Osteoblast (primary cell): ENCODE measurements at regions not wholly inside any gene's neighbourhood (a gene's known extent, or its start where the extent isn't known, plus 50 kb on each side); places are given as distances from the start of the nearest gene placed in this dataset.
A peak's percentile ranks its signal among the peaks of the same experiment; 100 is the strongest.

Experiments used
- DNase-seq: peaks from one replicate; pipeline ENCODE4 v3.0.0; 2011; ENCODE audit warnings: low spot score, mixed read lengths; ENCODE audit not compliant: insufficient read length; ENCODE audit errors: missing footprints
- H2AFZ ChIP-seq: 2 replicates; pipeline ENCODE4 v1.6.0; 2011; ENCODE audit warnings: mild to moderate bottlenecking, low read length
- H3K27ac ChIP-seq: 2 replicates; pipeline ENCODE4 v1.5.1; 2011; ENCODE audit warnings: mild to moderate bottlenecking, low read depth, low read length, moderate library complexity
- H3K27me3 ChIP-seq: 2 replicates; pipeline ENCODE4 v1.6.0; 2012; ENCODE audit warnings: mild to moderate bottlenecking, control low read depth, inconsistent platforms, low read length, moderate library complexity; ENCODE audit not compliant: insufficient read depth
- H3K36me3 ChIP-seq: 2 replicates; pipeline ENCODE4 v1.5.1; 2011; ENCODE audit warnings: mild to moderate bottlenecking, low read length, control low read depth, moderate library complexity; ENCODE audit not compliant: insufficient read depth
- H3K4me1 ChIP-seq: 2 replicates; pipeline ENCODE4 v1.5.1; 2011; ENCODE audit warnings: mild to moderate bottlenecking, low read length, control low read depth, moderate library complexity; ENCODE audit not compliant: insufficient read depth
- H3K4me2 ChIP-seq: 2 replicates; pipeline ENCODE4 v1.6.0; 2011; ENCODE audit warnings: mild to moderate bottlenecking, low read length; ENCODE audit not compliant: insufficient read depth
- H3K4me3 ChIP-seq: fragments of 200-600 bp; sonication (generic); 3 replicates; pipeline ENCODE4 v1.5.1; 2012; ENCODE audit warnings: mild to moderate bottlenecking, low read length, inconsistent platforms; ENCODE audit not compliant: insufficient read depth
- H3K79me2 ChIP-seq: 2 replicates; pipeline ENCODE4 v1.6.0; 2012; ENCODE audit warnings: mild to moderate bottlenecking, low read length, control low read depth, inconsistent platforms; ENCODE audit not compliant: insufficient read depth
- H3K9me3 ChIP-seq: 2 replicates; pipeline ENCODE4 v1.5.1; 2011; ENCODE audit warnings: low read depth, low read length, control low read depth
- H4K20me1 ChIP-seq: 2 replicates; pipeline ENCODE4 v1.6.0; 2012; ENCODE audit warnings: mild to moderate bottlenecking, low read length, control low read depth; ENCODE audit not compliant: insufficient read depth
- TF ChIP-seq, protein P1 (sequence below): IDR thresholded peaks from 2 replicates; pipeline ENCODE4 v1.5.1; 2011; ENCODE audit warnings: mild to moderate bottlenecking, low read depth, low read length, moderate library complexity; ENCODE audit errors: extremely low read depth

DNA sequence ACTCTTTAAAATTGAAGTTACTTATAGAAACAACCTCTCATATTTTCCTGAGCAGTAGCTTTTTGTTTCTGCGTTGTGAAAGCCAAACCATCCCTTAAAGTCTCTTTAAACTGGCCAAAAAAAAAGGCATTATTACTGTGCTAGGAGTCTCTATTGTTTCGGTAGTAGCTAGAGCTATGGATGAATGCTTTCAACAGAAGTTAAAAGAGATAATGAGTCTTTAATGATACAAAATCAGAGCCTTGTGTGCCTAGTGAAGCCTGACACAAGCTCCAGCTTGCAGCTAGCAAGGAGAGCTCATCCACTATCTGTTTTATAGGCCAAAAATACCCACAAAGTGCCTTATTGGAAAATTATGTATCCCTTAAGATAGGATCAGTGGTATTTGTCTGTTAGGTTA, 360.4 kb upstream of the CDIN1 start:
- Histone ChIP-seq H4K20me1 (no peaks in the 10 kb centered on the region), H3K36me3 (no peaks in the 10 kb centered on the region), H3K4me3 (no peak overlapping the region), H3K27me3 (no peaks in the 10 kb centered on the region), H3K27ac (no peak overlapping the region), H3K9me3 (no peaks in the 10 kb centered on the region), H2AFZ (no peak overlapping the region), H3K79me2 (no peaks in the 10 kb centered on the region), H3K4me2 (no peak overlapping the region), H3K4me1 (no peaks in the 10 kb centered on the region)
- TF ChIP-seq, protein P1, sequence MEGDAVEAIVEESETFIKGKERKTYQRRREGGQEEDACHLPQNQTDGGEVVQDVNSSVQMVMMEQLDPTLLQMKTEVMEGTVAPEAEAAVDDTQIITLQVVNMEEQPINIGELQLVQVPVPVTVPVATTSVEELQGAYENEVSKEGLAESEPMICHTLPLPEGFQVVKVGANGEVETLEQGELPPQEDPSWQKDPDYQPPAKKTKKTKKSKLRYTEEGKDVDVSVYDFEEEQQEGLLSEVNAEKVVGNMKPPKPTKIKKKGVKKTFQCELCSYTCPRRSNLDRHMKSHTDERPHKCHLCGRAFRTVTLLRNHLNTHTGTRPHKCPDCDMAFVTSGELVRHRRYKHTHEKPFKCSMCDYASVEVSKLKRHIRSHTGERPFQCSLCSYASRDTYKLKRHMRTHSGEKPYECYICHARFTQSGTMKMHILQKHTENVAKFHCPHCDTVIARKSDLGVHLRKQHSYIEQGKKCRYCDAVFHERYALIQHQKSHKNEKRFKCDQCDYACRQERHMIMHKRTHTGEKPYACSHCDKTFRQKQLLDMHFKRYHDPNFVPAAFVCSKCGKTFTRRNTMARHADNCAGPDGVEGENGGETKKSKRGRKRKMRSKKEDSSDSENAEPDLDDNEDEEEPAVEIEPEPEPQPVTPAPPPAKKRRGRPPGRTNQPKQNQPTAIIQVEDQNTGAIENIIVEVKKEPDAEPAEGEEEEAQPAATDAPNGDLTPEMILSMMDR = no peak
- DNase-seq = no peak

DNA sequence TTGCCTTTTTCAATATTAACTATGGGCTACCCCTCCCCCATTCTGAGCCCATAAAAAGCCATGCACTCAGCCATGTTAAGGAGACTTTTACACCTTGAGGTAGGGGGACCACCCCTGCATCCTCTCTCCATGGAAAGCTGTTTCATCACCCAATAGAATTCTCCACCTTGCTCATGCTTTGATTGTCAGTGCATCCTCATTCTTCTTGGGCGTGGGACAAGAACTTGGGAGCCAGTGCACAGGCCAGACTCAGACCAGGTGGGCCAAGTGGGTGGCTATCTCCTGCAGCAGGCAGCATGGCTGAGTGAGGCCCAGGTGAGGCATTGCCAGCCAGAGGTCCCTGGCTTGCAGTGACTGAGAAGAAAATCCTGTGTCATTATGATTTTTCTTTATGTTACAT, 357.4 kb upstream of the CDIN1 start:
- Histone ChIP-seq H3K27ac (no peak overlapping the region), H3K9me3 (no peaks in the 10 kb centered on the region), H3K27me3 (no peaks in the 10 kb centered on the region), H3K4me1 (no peaks in the 10 kb centered on the region), H3K36me3 (no peaks in the 10 kb centered on the region), H3K4me2 (no peak overlapping the region), H3K4me3 (no peak overlapping the region), H3K79me2 (no peaks in the 10 kb centered on the region), H2AFZ (no peak overlapping the region), H4K20me1 (no peaks in the 10 kb centered on the region)
- TF ChIP-seq, protein P1 = no peak
- no peak for DNase-seq

DNA sequence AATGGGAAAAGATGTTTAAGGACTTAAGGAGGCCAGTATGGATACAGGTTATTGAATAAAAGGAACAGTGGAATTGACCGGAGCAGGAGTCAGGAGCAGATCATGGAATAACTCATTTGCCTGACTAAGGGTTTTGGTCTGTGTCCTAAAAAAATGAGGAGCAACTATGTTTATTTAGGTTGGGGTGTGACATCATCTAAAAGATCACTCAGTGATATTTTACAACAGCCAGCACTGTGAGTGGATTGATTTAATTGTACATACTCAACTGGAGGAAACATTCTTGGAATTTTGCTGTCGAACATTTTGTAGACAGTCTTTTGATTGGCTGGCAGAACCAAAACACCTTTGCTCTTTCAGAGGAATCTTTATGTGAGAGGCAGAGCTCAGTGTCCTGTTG, 348.6 kb upstream of the CDIN1 start:
- peak overlapping the region; percentile 40 for H3K4me2 ChIP-seq
- H3K79me2 ChIP-seq = no peaks in the 10 kb centered on the region
- H3K27ac ChIP-seq = no peak overlapping the region
- H3K27me3 ChIP-seq = no peaks in the 10 kb centered on the region
- no peak for DNase-seq
- H3K9me3 ChIP-seq = no peaks in the 10 kb centered on the region
- no peak overlapping the region for H2AFZ ChIP-seq
- peak overlapping the region; percentile 23 for H3K4me3 ChIP-seq
- TF ChIP-seq, protein P1 = no peak
- no peaks in the 10 kb centered on the region for H4K20me1 ChIP-seq
- no peaks in the 10 kb centered on the region for H3K36me3 ChIP-seq
- H3K4me1 ChIP-seq = peaks cover 9% of the 10 kb centered on the region

DNA sequence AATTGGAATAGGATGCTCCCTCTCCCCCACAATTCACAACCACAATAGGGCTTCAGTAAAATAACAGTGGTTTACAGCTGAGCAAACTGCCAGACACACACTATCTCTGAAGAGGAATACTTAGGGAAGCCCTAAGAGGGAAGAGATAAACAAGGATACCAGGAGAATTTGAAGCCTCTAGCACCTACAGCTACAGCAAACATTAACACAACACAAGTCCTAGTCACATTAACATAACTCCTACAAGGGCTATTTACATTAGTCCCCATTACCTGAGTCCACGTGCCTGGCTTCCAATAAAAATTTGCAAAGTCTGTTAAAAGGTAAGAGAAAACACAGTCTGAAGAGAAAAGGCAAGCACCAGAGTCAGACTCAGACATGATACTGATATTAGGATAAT, 346.9 kb upstream of the CDIN1 start:
- Histone ChIP-seq H3K36me3 (no peaks in the 10 kb centered on the region), H3K27ac (no peak overlapping the region), H4K20me1 (no peaks in the 10 kb centered on the region), H2AFZ (no peak overlapping the region), H3K4me1 (peaks cover 9% of the 10 kb centered on the region), H3K79me2 (no peaks in the 10 kb centered on the region), H3K27me3 (no peaks in the 10 kb centered on the region), H3K9me3 (no peaks in the 10 kb centered on the region), H3K4me2 (no peak overlapping the region), H3K4me3 (no peak overlapping the region)
- DNase-seq = no peak
- TF ChIP-seq, protein P1 = no peak
